Colonic mucosa (tissue), 4 donors: ENCODE measurements at regions not wholly inside any gene's neighbourhood (a gene's known extent, or its start where the extent isn't known, plus 50 kb on each side); places are given as distances from the start of the nearest gene placed in this dataset.

Experiments
- DNase-seq: peaks from one replicate; pipeline ENCODE4 v3.0.0-alpha.2; 2020
- H3K27ac ChIP-seq: fragments of 200-600 bp; one replicate; pipeline ENCODE4 v1.8.0; 2021
- H3K27me3 ChIP-seq: fragments of 200-600 bp; one replicate; pipeline ENCODE4 v1.8.0; 2021
- H3K36me3 ChIP-seq: fragments of 200-600 bp; one replicate; pipeline ENCODE4 v1.8.0; 2021
- H3K4me1 ChIP-seq: fragments of 200-600 bp; one replicate; pipeline ENCODE4 v1.8.0; 2021; ENCODE audit warnings: mild to moderate bottlenecking
- H3K4me3 ChIP-seq: fragments of 200-600 bp; one replicate; pipeline ENCODE4 v1.8.0; 2021
- H3K9ac ChIP-seq, 2 donors: one replicate each; pipeline ENCODE4 v1.7.0; 2013; ENCODE audit warnings: control low read depth in 2 of 2, low read depth in 2 of 2, low read length in 2 of 2
- H3K9me3 ChIP-seq: fragments of 200-600 bp; one replicate; pipeline ENCODE4 v1.8.0; 2021
- intact Hi-C: fragments of 100-400 bp; cut with DNase I; formaldehyde crosslinking; loops from one replicate; pipeline ENCODE4 v1.14.1; 2022
- TF ChIP-seq, protein P1 (sequence below): fragments of 200-600 bp; IDR thresholded peaks from one replicate; pipeline ENCODE4 v1.8.0; 2022; ENCODE audit warnings: antibody characterized with exemption, mild to moderate bottlenecking
- donor health status: healthy.
- donor health status: DM: no; HTN: no; CAD: no.
- donor health status: DM: no; HTN: no; CAD: no.

- intact Hi-C loops: no loop called here
These were observed 122.7 kb upstream of the RIOK3 start for GRCh38 chr18:23330423-23330822.

GRCh38 chr18:23331091-23331920 is 121.8 kb upstream of the RIOK3 start:
- TF ChIP-seq, protein P1, sequence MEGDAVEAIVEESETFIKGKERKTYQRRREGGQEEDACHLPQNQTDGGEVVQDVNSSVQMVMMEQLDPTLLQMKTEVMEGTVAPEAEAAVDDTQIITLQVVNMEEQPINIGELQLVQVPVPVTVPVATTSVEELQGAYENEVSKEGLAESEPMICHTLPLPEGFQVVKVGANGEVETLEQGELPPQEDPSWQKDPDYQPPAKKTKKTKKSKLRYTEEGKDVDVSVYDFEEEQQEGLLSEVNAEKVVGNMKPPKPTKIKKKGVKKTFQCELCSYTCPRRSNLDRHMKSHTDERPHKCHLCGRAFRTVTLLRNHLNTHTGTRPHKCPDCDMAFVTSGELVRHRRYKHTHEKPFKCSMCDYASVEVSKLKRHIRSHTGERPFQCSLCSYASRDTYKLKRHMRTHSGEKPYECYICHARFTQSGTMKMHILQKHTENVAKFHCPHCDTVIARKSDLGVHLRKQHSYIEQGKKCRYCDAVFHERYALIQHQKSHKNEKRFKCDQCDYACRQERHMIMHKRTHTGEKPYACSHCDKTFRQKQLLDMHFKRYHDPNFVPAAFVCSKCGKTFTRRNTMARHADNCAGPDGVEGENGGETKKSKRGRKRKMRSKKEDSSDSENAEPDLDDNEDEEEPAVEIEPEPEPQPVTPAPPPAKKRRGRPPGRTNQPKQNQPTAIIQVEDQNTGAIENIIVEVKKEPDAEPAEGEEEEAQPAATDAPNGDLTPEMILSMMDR: no peak
- Histone ChIP-seq H3K9ac (no peak overlapping the region), H3K27me3 (no peaks in the 10 kb centered on the region), H3K9me3 (no peaks in the 10 kb centered on the region), H3K27ac (no peak overlapping the region), H3K4me1 (no peaks in the 10 kb centered on the region), H3K36me3 (no peaks in the 10 kb centered on the region), H3K4me3 (no peak overlapping the region)
- no peak for DNase-seq
- intact Hi-C loops: no loop called here

More at GRCh38 chr18:23330423-23330822, 122.7 kb upstream of the RIOK3 start:
- Histone ChIP-seq H3K9ac (no peak overlapping the region), H3K27me3 (no peaks in the 10 kb centered on the region), H3K4me3 (no peak overlapping the region), H3K27ac (no peak overlapping the region), H3K36me3 (no peaks in the 10 kb centered on the region), H3K4me1 (no peaks in the 10 kb centered on the region), H3K9me3 (no peaks in the 10 kb centered on the region)
- DNase-seq: no peak
- TF ChIP-seq, protein P1: no peak

DNA sequence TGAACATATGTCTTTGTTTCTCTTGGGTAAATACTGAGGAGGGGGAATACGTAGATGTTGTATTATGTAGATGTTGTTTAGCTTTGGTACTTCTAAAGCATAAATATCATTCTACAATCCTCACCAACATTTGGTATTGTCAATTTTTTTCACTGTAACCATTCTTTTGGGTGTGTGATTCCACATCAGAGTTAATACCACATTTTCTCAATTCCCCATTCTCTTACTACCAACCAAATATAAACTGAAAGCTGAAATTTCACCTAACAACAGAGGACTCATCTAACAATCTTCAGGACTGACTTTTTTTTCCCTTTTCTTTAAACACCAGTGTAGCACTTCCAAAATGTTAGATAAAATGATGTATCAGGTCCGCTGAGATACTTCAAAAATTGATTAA is 120.7 kb upstream of the RIOK3 start:
- H3K9me3 ChIP-seq: no peaks in the 10 kb centered on the region
- no peak overlapping the region for H3K9ac ChIP-seq
- no peak overlapping the region for H3K27ac ChIP-seq
- H3K36me3 ChIP-seq: no peaks in the 10 kb centered on the region
- intact Hi-C loops: no loop called here
- TF ChIP-seq, protein P1: no peak
- no peaks in the 10 kb centered on the region for H3K27me3 ChIP-seq
- H3K4me1 ChIP-seq: no peaks in the 10 kb centered on the region
- DNase-seq: no peak
- H3K4me3 ChIP-seq: no peak overlapping the region

GRCh38 chr18:23333827-23334226 is 119.3 kb upstream of the RIOK3 start:
- Histone ChIP-seq H3K9ac (no peak overlapping the region), H3K9me3 (no peaks in the 10 kb centered on the region), H3K36me3 (no peaks in the 10 kb centered on the region), H3K4me3 (no peak overlapping the region), H3K27ac (no peak overlapping the region), H3K27me3 (no peaks in the 10 kb centered on the region), H3K4me1 (no peaks in the 10 kb centered on the region)
- DNase-seq: no peak
- TF ChIP-seq, protein P1: no peak
- intact Hi-C loops: no loop called here

DNA sequence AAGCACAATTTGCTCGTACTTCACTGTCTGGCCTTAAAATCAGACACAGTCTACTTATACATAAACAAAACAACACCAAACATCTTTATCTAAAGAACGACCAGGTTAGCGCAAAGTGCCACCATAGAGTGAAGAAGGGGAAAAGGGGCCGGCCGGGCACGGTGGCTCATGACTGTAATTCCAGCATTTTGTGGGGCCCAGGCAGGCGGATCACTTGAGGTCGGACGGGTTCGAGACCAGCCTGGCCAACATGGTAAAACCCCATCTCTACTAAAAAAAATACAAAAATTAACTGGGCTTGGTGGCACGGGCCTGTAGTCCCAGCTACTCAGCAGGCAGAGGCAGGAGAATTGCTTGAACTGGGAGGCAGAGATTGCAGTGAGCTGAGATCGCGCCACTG is 118.5 kb upstream of the RIOK3 start:
- no peaks in the 10 kb centered on the region for H3K4me1 ChIP-seq
- H3K27me3 ChIP-seq: no peaks in the 10 kb centered on the region
- intact Hi-C loops: no loop called here
- H3K9me3 ChIP-seq: no peaks in the 10 kb centered on the region
- no peak overlapping the region for H3K27ac ChIP-seq
- no peak overlapping the region for H3K9ac ChIP-seq
- TF ChIP-seq, protein P1: no peak
- H3K4me3 ChIP-seq: no peak overlapping the region
- H3K36me3 ChIP-seq: no peaks in the 10 kb centered on the region
- DNase-seq: no peak
